ENCODE measurements at regions not wholly inside any gene's neighbourhood (a gene's known extent, or its start where the extent isn't known, plus 50 kb on each side); places are given as distances from the start of the nearest gene placed in this dataset.

DNA sequence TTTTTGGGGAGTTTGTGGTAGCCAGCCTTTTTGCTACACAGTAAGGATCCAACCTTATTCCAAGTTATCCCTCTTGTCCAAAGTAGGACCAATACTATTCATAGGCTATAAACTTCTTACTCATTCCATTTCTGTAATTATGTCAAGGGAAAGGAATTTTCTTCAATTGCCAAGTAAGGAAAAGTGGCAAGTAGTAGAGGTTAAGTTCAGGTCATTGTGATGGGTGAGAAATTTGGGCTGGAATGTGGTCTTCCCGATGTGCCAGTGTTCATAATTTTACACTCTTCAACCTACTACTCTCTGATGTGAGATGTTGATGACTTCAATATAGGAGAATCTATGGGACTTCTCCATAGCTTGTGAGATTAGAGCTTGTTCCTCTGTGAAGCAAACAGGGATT, 648.8 kb downstream of the METTL15 start:
- Histone ChIP-seq H3K27me3 (ENCODE audit: insufficient read depth, poor library complexity, severe bottlenecking) (no peaks in the 10 kb centered on the region), H3K4me3 (replicated peaks; ENCODE audit: insufficient read depth, low read length) (no peak overlapping the region), H3K27ac (replicated peaks) (no peak overlapping the region)
- no peak for DNase-seq (ENCODE audit: low read depth in 1 of 2, low spot score in 1 of 2)
- TF ChIP-seq, protein P1, sequence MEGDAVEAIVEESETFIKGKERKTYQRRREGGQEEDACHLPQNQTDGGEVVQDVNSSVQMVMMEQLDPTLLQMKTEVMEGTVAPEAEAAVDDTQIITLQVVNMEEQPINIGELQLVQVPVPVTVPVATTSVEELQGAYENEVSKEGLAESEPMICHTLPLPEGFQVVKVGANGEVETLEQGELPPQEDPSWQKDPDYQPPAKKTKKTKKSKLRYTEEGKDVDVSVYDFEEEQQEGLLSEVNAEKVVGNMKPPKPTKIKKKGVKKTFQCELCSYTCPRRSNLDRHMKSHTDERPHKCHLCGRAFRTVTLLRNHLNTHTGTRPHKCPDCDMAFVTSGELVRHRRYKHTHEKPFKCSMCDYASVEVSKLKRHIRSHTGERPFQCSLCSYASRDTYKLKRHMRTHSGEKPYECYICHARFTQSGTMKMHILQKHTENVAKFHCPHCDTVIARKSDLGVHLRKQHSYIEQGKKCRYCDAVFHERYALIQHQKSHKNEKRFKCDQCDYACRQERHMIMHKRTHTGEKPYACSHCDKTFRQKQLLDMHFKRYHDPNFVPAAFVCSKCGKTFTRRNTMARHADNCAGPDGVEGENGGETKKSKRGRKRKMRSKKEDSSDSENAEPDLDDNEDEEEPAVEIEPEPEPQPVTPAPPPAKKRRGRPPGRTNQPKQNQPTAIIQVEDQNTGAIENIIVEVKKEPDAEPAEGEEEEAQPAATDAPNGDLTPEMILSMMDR (IDR thresholded peaks at IDR 0.05; ENCODE audit: insufficient read depth, low read length) = no peak
- TF ChIP-seq SPI1 (IDR thresholded peaks at IDR 0.05; ENCODE audit: borderline replicate concordance, low read depth) = no peak
- no peak for TF ChIP-seq POLR2AphosphoS5 (IDR thresholded peaks at IDR 0.05; ENCODE audit: low read depth)
- no peak for TF ChIP-seq GABPA (IDR thresholded peaks at IDR 0.05; ENCODE audit: low read depth)
- TF ChIP-seq, protein P2, sequence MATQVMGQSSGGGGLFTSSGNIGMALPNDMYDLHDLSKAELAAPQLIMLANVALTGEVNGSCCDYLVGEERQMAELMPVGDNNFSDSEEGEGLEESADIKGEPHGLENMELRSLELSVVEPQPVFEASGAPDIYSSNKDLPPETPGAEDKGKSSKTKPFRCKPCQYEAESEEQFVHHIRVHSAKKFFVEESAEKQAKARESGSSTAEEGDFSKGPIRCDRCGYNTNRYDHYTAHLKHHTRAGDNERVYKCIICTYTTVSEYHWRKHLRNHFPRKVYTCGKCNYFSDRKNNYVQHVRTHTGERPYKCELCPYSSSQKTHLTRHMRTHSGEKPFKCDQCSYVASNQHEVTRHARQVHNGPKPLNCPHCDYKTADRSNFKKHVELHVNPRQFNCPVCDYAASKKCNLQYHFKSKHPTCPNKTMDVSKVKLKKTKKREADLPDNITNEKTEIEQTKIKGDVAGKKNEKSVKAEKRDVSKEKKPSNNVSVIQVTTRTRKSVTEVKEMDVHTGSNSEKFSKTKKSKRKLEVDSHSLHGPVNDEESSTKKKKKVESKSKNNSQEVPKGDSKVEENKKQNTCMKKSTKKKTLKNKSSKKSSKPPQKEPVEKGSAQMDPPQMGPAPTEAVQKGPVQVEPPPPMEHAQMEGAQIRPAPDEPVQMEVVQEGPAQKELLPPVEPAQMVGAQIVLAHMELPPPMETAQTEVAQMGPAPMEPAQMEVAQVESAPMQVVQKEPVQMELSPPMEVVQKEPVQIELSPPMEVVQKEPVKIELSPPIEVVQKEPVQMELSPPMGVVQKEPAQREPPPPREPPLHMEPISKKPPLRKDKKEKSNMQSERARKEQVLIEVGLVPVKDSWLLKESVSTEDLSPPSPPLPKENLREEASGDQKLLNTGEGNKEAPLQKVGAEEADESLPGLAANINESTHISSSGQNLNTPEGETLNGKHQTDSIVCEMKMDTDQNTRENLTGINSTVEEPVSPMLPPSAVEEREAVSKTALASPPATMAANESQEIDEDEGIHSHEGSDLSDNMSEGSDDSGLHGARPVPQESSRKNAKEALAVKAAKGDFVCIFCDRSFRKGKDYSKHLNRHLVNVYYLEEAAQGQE (IDR thresholded peaks at IDR 0.05; ENCODE audit: insufficient replicate concordance, low read depth) = no peak

DNA sequence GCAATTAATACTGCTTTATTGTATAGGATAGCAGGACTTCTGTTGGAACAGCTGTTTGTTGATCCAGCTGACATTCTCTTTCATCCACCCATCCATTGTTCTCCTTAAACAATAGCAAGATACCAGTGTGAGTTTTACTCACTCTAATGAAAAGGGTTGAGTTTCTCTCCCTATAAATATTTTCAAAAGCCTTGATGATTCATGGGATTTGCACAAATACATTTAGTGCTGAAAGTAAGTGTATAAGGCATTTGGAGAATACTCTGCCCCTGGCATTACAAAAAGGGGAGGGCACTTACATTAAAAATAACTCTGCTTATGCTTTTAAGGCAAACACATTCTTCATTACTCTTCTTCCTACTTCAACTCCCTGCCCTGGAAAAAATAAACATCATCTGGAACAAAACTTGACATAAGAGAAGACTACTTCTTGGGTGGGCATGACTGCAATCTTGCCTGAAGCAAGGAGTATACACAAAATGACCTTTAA, 634.9 kb downstream of the METTL15 start:
- DNase-seq (ENCODE audit: low read depth in 1 of 2, low spot score in 1 of 2) = no peak
- Histone ChIP-seq H3K27ac (replicated peaks) (no peak overlapping the region), H3K4me3 (replicated peaks; ENCODE audit: insufficient read depth, low read length) (no peak overlapping the region), H3K27me3 (ENCODE audit: insufficient read depth, poor library complexity, severe bottlenecking) (no peaks in the 10 kb centered on the region)
- TF ChIP-seq, protein P2 (IDR thresholded peaks at IDR 0.05; ENCODE audit: insufficient replicate concordance, low read depth) = no peak
- TF ChIP-seq, protein P1 (IDR thresholded peaks at IDR 0.05; ENCODE audit: insufficient read depth, low read length) = no peak
- TF ChIP-seq GABPA (IDR thresholded peaks at IDR 0.05; ENCODE audit: low read depth) = no peak
- no peak for TF ChIP-seq POLR2AphosphoS5 (IDR thresholded peaks at IDR 0.05; ENCODE audit: low read depth)
- TF ChIP-seq SPI1 (IDR thresholded peaks at IDR 0.05; ENCODE audit: borderline replicate concordance, low read depth) = no peak

DNA sequence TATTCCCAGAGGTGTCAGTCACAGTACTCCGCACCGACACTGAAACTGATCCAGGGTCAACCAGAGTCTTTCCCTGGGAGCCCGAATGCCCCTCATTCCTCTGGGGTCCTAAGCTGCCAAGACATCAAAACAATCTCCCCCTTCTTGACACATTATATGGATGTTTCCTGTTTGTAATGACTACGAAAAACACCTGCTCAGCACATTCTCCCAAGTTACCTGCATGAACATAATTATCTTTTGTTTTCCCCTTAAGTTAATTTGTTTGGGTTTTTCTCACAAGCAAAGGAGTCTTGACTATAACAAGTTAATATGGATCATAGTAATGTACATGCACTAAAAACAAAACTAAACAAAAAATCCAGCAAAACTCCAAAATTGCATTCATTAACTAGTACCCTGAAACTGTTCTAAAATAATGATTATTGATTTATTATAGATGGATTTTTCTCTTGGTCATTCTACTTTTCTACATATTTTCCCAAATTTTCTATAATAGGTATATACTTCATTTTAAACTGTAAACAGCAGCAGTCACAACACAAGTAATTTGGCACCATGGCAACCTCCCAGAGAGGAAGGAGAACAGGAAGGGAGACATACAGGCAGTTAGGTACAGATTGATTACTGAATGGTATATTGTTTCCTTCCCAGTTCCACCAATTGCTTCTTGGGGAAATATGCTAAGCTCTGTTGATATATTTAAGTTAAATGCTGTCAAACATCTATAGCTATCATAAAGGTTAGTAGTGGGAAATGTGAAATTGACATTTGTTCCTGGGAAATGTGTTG, 631.5 kb downstream of the METTL15 start:
- Histone ChIP-seq H3K27me3 (ENCODE audit: insufficient read depth, poor library complexity, severe bottlenecking) (no peaks in the 10 kb centered on the region), H3K4me3 (replicated peaks; ENCODE audit: insufficient read depth, low read length) (no peak overlapping the region), H3K27ac (replicated peaks) (no peak overlapping the region)
- no peak for TF ChIP-seq POLR2AphosphoS5 (IDR thresholded peaks at IDR 0.05; ENCODE audit: low read depth)
- TF ChIP-seq, protein P2 (IDR thresholded peaks at IDR 0.05; ENCODE audit: insufficient replicate concordance, low read depth) = no peak
- no peak for TF ChIP-seq SPI1 (IDR thresholded peaks at IDR 0.05; ENCODE audit: borderline replicate concordance, low read depth)
- TF ChIP-seq, protein P1 (IDR thresholded peaks at IDR 0.05; ENCODE audit: insufficient read depth, low read length) = no peak
- no peak for TF ChIP-seq GABPA (IDR thresholded peaks at IDR 0.05; ENCODE audit: low read depth)
- DNase-seq (ENCODE audit: low read depth in 1 of 2, low spot score in 1 of 2) = no peak

All from HL-60 (cell line).